GM21529 (cell line): ENCODE measurements at regions not wholly inside any gene's neighbourhood (a gene's known extent, or its start where the extent isn't known, plus 50 kb on each side); places are given as distances from the start of the nearest gene placed in this dataset.
A peak's percentile ranks its signal among the peaks of the same experiment; 100 is the strongest.

Source experiments
- ATAC-seq: cut with Tn5 transposase; IDR thresholded peaks from one replicate; pipeline ENCODE4 v1.9.1; 2021; ENCODE audit not compliant: unreplicated experiment

DNA sequence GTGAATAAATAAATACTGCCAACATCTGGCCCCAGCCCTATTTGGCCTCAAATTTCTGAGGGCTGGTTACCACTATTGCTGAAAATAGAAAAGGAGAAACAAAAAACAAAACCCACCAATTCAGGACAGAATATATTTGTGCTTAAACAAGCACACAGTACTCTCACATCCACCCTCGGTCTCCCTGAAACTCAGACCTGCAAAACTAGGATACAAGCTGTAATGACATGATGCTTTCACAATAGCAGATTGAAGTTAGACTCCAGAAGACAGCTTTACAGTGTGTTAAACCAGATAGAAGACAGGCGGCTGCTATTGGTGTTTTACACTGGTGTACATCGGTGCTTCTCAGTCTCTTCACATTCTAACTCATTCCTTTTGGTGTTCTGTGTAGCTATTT lies 214.9 kb upstream of the DMRT1 start:
- ATAC-seq: peak; percentile 83

DNA sequence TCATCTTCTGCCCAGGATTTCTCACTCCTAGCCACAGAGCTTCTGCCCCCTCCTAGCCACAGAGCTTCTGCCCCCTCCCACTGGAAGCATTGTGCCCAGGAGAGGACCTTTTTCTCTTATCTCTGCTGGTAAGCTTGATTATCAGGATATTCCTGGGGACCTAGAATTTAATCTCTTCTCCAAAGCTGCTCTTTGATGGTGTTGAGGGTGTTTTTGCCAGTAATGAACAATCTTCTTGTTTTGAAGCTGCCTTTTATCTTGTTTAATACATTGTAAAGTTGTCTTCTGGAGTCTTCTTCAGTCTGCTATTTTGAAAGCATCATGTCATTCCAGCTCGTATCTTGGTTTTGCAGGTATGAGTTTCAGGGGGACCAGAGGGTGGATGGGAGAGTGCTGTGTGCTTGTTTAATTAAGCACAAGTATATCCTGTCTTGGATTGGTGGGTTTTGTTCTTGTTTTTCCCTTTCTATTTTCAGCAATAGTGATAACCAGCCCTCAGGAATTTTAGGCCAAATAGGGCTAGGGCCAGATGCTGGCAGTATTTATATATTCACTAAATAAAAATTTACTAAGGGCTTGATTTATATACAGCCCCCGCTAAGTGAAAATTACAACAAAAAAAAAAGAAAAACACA lies 214.0 kb upstream of the DMRT1 start:
- ATAC-seq: no peak

DNA sequence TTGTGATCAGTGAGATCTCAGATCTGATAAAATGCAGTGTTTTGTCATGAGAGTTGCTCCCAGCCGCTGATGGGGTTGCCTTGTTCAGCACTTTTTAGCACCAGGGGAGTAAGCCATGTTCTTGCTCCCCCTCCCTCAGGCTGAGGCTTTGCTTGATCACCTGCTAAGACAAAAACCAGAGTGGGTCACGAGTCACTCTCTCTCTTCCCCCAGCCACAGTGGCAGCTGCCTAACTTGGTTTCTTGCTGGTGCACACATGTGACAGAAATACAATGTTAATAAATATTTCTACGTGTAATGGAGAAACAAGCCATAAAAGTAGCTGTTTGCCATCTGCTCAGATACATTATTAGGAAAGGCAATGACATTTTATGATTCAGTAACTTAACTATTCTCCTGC lies 212.4 kb upstream of the DMRT1 start:
- ATAC-seq: no peak

DNA sequence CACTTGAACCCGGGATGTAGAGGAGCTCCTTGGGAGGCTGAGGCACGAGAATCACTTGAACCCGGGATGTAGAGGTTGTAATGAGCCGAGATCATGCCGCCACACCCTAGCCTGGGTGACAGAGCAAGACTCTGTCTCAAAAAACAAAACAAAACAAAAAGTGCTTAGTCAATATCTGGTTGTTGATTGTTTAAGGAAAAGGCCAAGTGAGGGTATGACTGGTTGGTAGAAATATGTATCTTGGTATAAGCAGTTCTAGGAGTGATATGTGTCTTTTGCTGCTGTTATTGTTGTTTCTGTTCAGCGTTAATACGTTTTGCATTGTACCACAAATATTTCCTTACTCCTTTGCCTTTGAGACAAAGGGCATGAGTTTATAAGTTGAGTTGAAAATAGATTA lies 210.7 kb upstream of the DMRT1 start:
- no peak for ATAC-seq

DNA sequence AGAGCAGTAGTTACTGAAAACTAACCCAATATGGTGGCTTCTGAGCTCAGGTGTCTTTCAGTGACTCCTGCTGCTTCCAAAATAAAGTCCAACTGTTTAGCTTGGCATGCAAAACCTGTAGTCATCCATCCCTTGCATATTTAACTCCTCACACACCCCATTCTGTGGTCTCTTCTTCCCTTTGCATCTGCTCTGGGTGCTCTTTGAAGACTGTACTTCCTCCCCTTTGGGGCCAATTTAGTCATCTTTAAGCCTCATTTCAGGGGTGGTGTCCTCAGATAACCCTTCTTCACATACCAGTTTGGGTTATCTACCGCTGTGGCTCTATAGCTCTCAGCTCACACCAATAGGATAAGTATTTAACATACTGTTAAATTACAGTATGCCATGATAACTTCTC lies 209.9 kb upstream of the DMRT1 start:
- no peak for ATAC-seq

DNA sequence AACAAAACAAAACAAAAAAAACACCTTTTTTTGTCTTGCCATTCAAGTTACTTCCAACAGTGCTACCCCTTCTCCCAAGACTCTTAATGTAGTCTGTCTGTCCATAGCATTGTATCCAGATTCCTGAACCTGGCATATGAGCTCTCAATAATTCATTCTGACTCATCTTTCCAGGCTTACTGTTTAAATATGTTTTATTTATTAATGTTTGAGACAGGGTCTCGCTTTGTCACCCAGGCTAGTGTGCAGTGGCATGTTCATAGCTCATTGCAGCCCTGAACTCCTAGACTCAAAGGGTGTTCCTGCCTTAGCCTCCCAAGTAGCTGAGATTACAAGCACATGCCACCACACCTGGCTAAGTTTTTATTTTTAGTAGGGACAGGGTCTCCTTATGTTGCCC lies 208.0 kb upstream of the DMRT1 start:
- no peak for ATAC-seq

DNA sequence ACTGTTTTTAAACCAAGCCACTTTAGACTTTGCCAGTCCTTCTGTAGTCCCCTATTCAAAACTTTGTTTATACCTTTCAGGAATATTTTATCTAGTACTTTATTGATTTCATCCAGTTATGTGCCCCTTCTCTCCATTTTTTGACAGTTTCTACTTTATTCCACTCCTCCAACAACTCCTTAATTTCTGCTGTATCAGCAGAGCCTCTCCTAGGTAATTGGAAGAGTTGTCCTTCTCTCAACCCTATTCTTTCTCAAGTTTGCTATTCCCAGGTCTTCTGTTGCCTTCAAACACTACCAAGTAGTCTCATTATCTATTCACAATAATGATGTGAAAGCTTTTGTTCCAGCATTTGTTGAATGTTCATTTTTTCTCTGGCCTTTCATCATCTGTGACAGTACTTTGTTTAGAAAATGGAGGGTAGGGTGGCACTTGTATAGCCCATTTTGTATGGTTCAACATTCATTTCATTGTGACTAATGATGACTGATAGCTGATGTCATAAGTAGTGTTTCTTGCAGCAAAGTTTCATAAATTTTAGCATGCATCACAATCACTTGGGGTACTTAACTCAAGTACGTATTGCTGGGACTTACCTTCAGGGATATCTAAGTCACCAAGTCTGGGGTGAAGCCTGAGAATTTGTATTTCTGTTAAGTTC lies 204.4 kb upstream of the DMRT1 start:
- ATAC-seq: no peak

DNA sequence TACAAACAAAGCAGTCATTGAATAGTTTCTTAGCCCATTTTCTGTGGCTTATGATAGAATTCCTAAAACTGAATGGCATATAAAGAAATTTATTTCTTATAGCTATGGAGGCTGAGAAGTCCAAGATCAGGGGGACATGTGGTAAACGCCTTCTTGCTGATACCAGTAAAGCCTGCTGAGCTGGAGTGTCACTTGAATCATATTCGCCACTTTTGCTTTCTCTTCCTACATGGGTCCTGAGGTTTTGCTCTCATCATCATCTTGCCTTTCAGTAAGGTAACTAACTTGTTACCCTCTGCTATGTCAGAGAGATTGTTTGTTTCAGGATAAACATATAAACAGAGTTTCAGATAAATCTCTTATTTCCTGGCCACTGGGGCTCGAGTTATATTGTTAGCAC lies 203.3 kb upstream of the DMRT1 start:
- ATAC-seq: no peak

DNA sequence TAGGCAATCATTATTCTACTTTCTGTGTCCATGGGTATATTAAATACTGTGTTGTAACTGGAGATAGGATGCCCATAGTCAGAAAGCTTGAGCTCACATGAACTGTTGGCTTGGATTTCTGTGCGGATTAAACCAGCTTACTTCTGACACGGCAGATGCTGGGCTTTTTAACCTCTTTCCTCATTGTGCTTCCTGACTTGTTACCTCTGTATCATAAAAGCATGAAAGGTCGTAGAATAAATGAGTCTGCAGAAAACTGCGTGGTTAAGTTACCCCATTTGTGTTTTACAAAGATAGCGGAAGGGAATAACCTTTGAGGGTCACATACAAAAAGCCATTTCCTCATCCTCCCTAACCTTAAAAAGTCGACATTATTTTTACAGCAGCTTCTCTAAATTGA lies 199.5 kb upstream of the DMRT1 start:
- no peak for ATAC-seq

DNA sequence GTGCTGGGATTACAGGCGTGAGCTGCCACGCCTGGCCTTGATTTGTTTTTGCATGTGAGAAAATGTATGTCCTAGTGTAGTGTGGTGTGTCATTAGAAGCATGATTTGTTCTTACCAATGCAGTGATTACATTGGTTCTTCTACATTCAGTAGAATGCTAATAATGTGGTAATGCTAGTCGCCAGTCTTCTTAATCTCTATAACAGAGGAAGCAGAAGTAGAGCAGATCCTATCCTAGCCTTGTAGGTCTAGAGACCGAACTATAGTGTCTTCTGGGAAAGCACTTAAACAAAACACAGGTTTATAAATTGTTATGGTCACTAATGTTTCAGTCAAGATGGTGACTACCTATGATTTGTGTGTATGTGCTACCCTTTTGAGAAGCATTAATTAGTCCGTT lies 197.5 kb upstream of the DMRT1 start:
- ATAC-seq: no peak

DNA sequence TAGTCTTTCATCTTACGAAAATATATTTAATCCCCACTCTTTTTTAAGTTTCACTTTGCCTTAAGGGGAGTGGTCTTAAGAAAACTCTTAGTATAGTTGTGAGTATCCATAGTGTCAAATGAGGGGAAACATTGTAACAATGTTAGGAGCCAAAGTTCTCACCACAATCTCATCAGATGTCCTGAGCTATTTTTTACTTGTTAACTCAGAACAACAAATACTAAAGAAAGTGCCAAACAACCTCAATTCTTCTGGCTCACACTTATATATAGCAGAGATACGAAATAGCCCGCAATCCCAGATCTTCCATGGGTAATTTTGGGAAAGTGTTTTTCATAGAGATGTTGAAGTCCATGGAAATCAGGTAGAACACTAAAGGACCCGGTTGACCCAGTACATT lies 194.0 kb upstream of the DMRT1 start:
- ATAC-seq: no peak

DNA sequence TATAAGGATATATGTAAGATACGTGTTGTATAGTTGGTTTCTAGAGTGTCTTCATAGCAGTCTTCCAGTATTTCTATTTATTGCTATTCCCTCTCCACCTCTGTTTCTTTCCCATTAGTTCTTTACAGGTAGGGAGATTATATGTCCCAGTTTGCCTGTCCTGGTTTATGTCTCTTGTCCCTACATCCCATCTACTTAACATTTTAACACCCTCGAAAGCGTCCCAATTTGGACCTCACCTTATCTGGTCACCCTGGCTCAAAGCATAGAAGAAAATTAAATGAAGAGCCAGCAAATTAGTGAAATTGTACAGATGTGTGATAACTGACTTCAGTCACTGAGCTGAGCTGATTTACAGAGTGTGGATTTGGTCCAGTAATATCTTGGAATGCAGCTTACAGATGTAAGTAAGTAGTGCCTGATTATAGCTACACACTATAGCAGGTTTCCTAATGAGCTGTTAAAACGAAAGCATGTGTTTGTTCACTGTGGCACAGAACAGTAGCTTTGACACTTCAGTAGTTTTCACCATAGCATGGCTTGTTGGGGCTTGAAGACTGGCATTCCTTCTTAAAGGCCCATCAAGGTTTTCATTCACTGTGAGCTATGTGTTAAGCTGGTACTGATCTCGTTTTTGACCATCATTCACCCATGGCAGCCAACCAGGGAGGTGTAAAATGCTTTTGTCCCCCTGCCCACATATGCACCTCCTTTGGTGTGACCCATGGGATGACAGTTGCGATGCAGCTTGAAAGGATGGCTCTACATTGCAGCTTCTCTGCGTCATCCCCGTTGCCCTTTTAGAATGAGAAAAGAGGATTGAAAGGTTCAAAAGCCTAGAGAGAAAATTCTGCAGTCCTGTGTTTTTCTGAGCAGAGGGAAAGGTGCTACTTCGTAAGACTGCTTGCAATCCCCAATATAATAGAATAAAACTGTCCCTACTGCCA lies 192.1 kb upstream of the DMRT1 start:
- no peak for ATAC-seq

DNA sequence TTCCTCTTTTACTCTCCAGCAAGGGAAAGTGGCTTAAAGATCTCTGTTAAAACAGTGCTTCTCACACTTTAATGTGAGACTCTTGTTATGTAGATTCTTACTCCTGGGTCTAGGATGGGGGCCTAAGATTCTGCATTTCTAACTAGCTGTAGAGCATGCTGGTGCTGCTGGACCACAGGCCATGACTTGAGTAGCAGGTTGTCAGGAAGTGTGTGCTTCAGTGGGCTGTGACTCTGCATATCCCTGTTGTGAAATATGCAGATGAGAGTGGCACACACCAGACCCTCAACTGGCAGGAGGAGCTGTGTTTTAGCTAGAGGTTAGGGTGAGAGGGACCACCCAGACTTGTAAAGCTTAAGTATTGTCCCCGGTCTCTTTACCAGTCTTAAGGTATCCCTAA lies 191.1 kb upstream of the DMRT1 start:
- no peak for ATAC-seq

DNA sequence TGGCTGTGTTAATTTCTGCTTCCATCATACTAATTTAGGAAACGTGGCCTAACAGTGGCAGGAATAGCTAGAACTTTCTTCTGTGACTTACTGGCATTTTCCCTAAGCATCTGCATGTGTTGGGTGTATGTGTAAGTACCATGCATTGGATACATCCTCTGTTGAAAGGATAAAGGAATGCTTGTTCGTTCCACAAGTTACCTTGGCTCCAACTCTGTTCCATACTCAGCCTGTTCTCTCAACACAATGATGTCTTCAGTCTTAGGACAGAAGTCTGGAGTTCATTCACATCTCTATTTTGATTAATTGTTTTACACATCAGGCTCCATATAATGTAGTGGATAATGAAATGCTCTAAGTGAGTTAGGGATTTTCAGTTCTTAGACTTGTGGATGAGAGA lies 190.1 kb upstream of the DMRT1 start:
- ATAC-seq: no peak

DNA sequence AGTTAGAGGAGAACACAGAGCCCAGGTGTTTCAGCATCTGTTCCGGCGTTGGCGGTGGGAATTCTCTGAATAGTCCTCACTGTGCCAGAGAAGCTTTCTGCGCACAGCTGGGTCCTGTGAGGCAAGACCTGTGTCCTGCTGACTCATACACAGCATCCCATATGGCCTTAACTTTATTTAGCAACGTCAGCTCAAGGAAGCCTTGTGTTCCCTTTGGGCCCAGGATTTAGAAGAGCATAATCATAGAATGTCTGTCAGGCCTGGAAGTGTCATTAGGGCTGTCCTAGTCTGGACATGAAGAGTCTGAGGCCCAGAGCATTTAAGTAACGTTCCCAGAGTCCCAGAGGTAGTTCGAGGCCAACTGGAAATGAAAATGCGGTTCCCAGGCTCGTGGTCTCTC lies 188.6 kb upstream of the DMRT1 start:
- no peak for ATAC-seq

DNA sequence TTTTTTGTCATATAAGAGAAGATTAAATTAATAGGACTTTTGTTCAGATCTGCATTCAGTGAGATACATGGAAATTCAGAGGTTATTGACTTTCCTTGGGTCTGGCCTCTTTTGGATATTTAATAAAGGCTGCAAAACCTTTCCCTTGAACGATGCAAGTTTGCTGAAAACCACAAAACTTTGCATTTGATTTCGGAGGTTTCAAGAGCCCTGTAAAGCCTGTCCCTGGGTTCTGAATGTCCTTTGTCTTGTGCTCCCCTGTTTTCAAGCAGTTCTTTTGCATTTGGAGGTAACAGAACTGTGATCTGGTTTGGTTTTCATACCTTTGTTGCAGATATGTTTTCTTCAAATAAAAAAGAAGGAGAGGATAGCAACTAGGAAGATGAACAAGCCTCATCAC lies 188.1 kb upstream of the DMRT1 start:
- no peak for ATAC-seq

DNA sequence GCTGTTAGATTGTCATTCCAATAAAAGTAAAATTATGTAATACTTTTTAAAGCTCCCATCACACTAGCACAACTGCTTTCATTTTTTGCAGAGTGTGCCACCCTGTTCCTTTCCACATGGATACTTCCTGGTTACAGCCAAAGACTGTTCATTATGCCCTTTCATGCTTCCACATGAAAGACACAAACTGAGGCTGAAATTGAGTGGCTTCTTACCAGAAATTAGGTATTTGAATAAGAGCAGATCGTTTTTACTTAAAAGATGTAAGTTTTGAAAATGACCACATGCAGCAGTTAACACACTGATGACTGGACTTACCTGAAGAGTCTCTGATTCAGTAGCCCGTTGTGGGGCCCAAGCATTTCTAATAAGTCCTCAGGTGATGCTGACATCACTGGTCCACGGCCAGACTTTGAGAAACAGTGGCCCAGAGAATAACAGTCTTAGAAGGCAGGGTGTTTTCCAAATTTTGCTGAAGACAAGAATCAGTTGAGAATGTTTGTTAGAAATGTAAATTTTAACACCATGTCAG lies 187.6 kb upstream of the DMRT1 start:
- no peak for ATAC-seq

DNA sequence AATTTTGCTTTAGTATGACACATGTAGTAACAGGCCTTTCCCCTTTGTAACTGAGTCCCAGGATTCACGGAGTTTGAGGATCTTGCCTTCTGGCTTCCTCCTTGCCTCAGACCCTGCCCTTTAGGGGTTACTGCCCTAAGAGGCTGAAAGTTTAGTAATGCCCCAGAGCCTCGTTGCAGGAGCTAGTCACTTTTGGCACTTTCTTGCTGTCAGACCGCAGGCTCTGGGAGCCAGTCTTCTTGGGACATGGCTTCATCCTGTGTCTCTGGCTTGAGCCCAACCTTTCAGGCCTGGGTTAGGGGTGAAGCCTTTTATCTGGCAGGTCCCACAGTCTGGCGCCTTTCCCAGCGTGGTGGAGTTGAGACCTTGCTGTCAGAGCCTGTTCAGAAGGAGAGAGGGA lies 185.6 kb upstream of the DMRT1 start:
- ATAC-seq: no peak

DNA sequence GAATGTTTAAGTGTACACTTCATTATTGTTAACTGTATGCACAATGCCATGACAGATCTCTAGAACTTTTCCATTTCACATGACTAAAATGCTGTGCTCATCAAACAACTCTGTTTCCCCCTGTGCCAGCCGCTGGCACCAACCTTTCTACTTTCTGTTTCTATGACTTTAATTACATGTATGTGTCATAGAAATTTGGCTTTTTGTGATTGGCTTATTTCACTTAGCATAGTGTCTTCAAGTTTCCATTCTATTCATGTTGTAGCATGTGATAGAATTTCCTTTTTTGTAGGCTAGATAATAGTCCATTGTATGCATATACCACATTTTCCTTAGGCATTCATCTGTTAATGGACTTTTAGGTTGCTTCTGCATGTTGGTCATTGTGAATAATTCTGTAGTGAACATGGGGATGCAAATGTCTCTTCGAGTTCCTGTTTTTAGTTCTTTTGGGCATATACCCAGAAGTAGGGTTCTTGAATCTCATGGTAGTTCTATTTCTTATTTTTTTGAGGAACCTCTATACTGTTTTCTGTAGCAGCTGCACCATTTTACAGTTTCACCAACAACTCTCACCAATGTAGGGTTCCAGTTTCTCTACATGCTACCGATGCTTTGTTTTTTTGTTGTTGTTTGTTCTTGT lies 184.4 kb upstream of the DMRT1 start:
- no peak for ATAC-seq

DNA sequence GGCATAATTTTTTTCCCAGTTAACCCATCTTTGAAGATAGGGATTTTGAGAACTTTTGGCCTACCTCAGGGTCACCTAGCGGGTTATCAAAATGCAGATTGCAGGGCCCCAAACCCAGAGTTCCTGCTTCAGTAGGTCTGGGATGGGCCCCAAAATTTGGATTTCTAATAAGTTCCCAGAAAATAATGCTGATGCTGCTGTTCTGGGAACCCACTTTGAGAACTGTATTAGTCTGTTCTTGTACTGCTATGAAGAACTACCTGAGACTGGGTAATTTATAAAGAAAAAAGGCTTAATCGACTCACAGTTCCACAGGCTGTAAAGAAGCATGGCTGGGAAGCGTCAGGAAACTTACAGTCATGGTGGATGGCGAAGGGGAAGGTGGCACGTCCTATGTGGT lies 182.2 kb upstream of the DMRT1 start:
- ATAC-seq: no peak

DNA sequence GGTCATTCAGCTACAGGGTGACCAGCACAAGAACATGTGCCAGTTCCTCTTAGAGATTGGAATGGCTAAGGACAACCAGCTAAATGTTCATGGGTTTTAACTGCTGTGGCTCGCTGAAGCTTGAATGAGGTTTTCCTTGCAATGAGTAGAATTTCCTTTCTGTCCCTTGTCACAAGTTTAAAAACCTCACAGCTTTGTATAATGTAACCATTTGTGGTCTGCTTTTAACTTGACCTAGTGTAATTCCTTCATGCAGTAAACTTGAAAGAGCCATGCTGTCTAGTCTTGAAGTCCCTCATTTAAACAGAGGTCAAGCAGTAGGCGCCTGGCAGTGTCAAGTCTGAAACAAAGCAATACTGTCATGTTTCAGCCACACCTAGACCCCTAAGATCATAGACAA lies 181.3 kb upstream of the DMRT1 start:
- ATAC-seq: peak; percentile 49
